ENCODE measurements at regions not wholly inside any gene's neighbourhood (a gene's known extent, or its start where the extent isn't known, plus 50 kb on each side); places are given as distances from the start of the nearest gene placed in this dataset.

DNA sequence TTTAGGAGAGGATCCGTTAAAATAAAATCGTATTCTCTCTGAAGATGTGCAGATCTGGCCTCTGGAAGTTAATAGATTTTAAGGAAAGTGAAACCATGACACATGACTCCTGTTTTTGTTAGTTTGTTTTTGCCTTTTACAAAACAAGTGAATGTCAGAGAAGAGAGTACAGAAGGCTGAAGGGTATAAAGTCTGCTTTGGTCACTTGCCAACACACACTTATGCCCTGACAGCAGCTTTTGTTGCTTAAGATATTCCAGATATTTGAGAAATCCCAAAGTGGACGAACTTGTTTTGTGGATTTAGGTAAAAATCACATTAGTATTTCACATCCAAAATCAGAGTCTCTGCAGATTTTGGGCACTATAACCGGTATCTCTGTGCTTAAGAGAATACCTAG, 192.4 kb upstream of the RASGEF1B start:
- Histone ChIP-seq H3K9ac (ENCODE audit: low read depth in 1 of 2, low read length in 2 of 2) (no peak overlapping the region), H3K27ac (ENCODE audit: low read depth, low read length) (no peak overlapping the region), H3K4me3 (ENCODE audit: low read depth in 1 of 2, low read length in 2 of 2) (no peak overlapping the region), H3K27me3 (ENCODE audit: control insufficient read depth in 1 of 2, insufficient read depth in 2 of 2, low read length in 2 of 2) (no peaks in the 10 kb centered on the region), H3K36me3 (ENCODE audit: control insufficient read depth in 1 of 2, insufficient read depth in 2 of 2, low read length in 2 of 2) (no peaks in the 10 kb centered on the region), H3K4me1 (ENCODE audit: control insufficient read depth in 1 of 2, insufficient read depth in 2 of 2, low read length in 2 of 2) (peaks cover 0 to 8% of the 10 kb centered on the region in 2 donors), H3K9me3 (ENCODE audit: control insufficient read depth in 1 of 2, low read length in 2 of 2) (no peaks in the 10 kb centered on the region)

- Histone ChIP-seq H3K4me1 (ENCODE audit: control insufficient read depth in 1 of 2, insufficient read depth in 2 of 2, low read length in 2 of 2) (peaks cover 0 to 8% of the 10 kb centered on the region in 2 donors), H3K27ac (ENCODE audit: low read depth, low read length) (no peak overlapping the region), H3K4me3 (ENCODE audit: low read depth in 1 of 2, low read length in 2 of 2) (no peak overlapping the region), H3K9me3 (ENCODE audit: control insufficient read depth in 1 of 2, low read length in 2 of 2) (no peaks in the 10 kb centered on the region), H3K27me3 (ENCODE audit: control insufficient read depth in 1 of 2, insufficient read depth in 2 of 2, low read length in 2 of 2) (no peaks in the 10 kb centered on the region), H3K36me3 (ENCODE audit: control insufficient read depth in 1 of 2, insufficient read depth in 2 of 2, low read length in 2 of 2) (no peaks in the 10 kb centered on the region), H3K9ac (ENCODE audit: low read depth in 1 of 2, low read length in 2 of 2) (no peak overlapping the region)
These were observed 191.7 kb upstream of the RASGEF1B start for GRCh38 chr4:81663368-81663767.

DNA sequence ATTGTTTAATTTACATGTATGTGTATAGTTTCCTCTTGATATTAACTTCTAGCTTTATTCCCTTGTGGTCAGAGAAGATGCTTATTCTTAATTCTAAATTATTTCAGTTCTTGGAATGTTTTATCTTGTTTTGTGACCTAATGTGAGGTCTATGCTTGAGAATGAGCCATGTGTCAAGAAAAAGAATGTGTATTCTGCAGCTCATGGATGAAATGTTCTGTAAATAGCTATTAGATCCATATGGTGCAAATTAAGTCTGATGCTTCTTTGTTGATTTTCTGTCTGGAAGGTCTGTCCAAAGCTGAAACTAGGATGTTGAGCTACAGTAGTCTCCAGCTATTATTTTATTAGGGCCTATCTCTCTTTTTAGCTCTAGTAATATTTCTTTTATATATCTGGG, 187.3 kb upstream of the RASGEF1B start:
- Histone ChIP-seq H3K4me1 (ENCODE audit: control insufficient read depth in 1 of 2, insufficient read depth in 2 of 2, low read length in 2 of 2) (peaks cover 0 to 3% of the 10 kb centered on the region in 2 donors), H3K9ac (ENCODE audit: low read depth in 1 of 2, low read length in 2 of 2) (no peak overlapping the region), H3K27me3 (ENCODE audit: control insufficient read depth in 1 of 2, insufficient read depth in 2 of 2, low read length in 2 of 2) (no peaks in the 10 kb centered on the region), H3K27ac (ENCODE audit: low read depth, low read length) (no peak overlapping the region), H3K9me3 (ENCODE audit: control insufficient read depth in 1 of 2, low read length in 2 of 2) (no peaks in the 10 kb centered on the region), H3K36me3 (ENCODE audit: control insufficient read depth in 1 of 2, insufficient read depth in 2 of 2, low read length in 2 of 2) (no peaks in the 10 kb centered on the region), H3K4me3 (ENCODE audit: low read depth in 1 of 2, low read length in 2 of 2) (no peak overlapping the region)

- Histone ChIP-seq H3K27ac (ENCODE audit: low read depth, low read length) (no peak overlapping the region), H3K4me3 (ENCODE audit: low read depth in 1 of 2, low read length in 2 of 2) (no peak overlapping the region), H3K27me3 (ENCODE audit: control insufficient read depth in 1 of 2, insufficient read depth in 2 of 2, low read length in 2 of 2) (no peaks in the 10 kb centered on the region), H3K9ac (ENCODE audit: low read depth in 1 of 2, low read length in 2 of 2) (no peak overlapping the region), H3K9me3 (ENCODE audit: control insufficient read depth in 1 of 2, low read length in 2 of 2) (no peaks in the 10 kb centered on the region), H3K36me3 (ENCODE audit: control insufficient read depth in 1 of 2, insufficient read depth in 2 of 2, low read length in 2 of 2) (no peaks in the 10 kb centered on the region), H3K4me1 (ENCODE audit: control insufficient read depth in 1 of 2, insufficient read depth in 2 of 2, low read length in 2 of 2) (peaks cover 0 to 14% of the 10 kb centered on the region in 2 donors)
These were observed 180.4 kb upstream of the RASGEF1B start for GRCh38 chr4:81652069-81652478.

GRCh38 chr4:81651243-81651899, 179.7 kb upstream of the RASGEF1B start:
- peaks cover 0 to 15% of the 10 kb centered on the region in 2 donors for H3K4me1 ChIP-seq (ENCODE audit: control insufficient read depth in 1 of 2, insufficient read depth in 2 of 2, low read length in 2 of 2)
- no peak overlapping the region for H3K9ac ChIP-seq (ENCODE audit: low read depth in 1 of 2, low read length in 2 of 2)
- no peak overlapping the region for H3K27ac ChIP-seq (ENCODE audit: low read depth, low read length)
- H3K4me3 ChIP-seq (ENCODE audit: low read depth in 1 of 2, low read length in 2 of 2), result no peak overlapping the region
- H3K36me3 ChIP-seq (ENCODE audit: control insufficient read depth in 1 of 2, insufficient read depth in 2 of 2, low read length in 2 of 2), result no peaks in the 10 kb centered on the region
- H3K9me3 ChIP-seq (ENCODE audit: control insufficient read depth in 1 of 2, low read length in 2 of 2), result no peaks in the 10 kb centered on the region
- no peaks in the 10 kb centered on the region for H3K27me3 ChIP-seq (ENCODE audit: control insufficient read depth in 1 of 2, insufficient read depth in 2 of 2, low read length in 2 of 2)

GRCh38 chr4:81650606-81651242, 179.0 kb upstream of the RASGEF1B start:
- Histone ChIP-seq H3K36me3 (ENCODE audit: control insufficient read depth in 1 of 2, insufficient read depth in 2 of 2, low read length in 2 of 2) (no peaks in the 10 kb centered on the region), H3K4me3 (ENCODE audit: low read depth in 1 of 2, low read length in 2 of 2) (no peak overlapping the region), H3K9ac (ENCODE audit: low read depth in 1 of 2, low read length in 2 of 2) (no peak overlapping the region), H3K27me3 (ENCODE audit: control insufficient read depth in 1 of 2, insufficient read depth in 2 of 2, low read length in 2 of 2) (no peaks in the 10 kb centered on the region), H3K27ac (ENCODE audit: low read depth, low read length) (no peak overlapping the region), H3K4me1 (ENCODE audit: control insufficient read depth in 1 of 2, insufficient read depth in 2 of 2, low read length in 2 of 2) (peaks cover 0 to 17% of the 10 kb centered on the region in 2 donors), H3K9me3 (ENCODE audit: control insufficient read depth in 1 of 2, low read length in 2 of 2) (no peaks in the 10 kb centered on the region)

GRCh38 chr4:81648576-81649275, 177.0 kb upstream of the RASGEF1B start:
- no peak overlapping the region for H3K9ac ChIP-seq (ENCODE audit: low read depth in 1 of 2, low read length in 2 of 2)
- H3K27me3 ChIP-seq (ENCODE audit: control insufficient read depth in 1 of 2, insufficient read depth in 2 of 2, low read length in 2 of 2), result no peaks in the 10 kb centered on the region
- H3K9me3 ChIP-seq (ENCODE audit: control insufficient read depth in 1 of 2, low read length in 2 of 2), result no peaks in the 10 kb centered on the region
- H3K27ac ChIP-seq (ENCODE audit: low read depth, low read length), result no peak overlapping the region
- no peaks in the 10 kb centered on the region for H3K36me3 ChIP-seq (ENCODE audit: control insufficient read depth in 1 of 2, insufficient read depth in 2 of 2, low read length in 2 of 2)
- H3K4me3 ChIP-seq (ENCODE audit: low read depth in 1 of 2, low read length in 2 of 2), result no peak overlapping the region
- H3K4me1 ChIP-seq (ENCODE audit: control insufficient read depth in 1 of 2, insufficient read depth in 2 of 2, low read length in 2 of 2), result peaks cover 0 to 17% of the 10 kb centered on the region in 2 donors

GRCh38 chr4:81647388-81647787, 175.7 kb upstream of the RASGEF1B start:
- Histone ChIP-seq H3K4me1 (ENCODE audit: control insufficient read depth in 1 of 2, insufficient read depth in 2 of 2, low read length in 2 of 2) (peaks cover 0 to 14% of the 10 kb centered on the region in 2 donors), H3K27ac (ENCODE audit: low read depth, low read length) (no peak overlapping the region), H3K9ac (ENCODE audit: low read depth in 1 of 2, low read length in 2 of 2) (no peak overlapping the region), H3K9me3 (ENCODE audit: control insufficient read depth in 1 of 2, low read length in 2 of 2) (no peaks in the 10 kb centered on the region), H3K27me3 (ENCODE audit: control insufficient read depth in 1 of 2, insufficient read depth in 2 of 2, low read length in 2 of 2) (no peaks in the 10 kb centered on the region), H3K4me3 (ENCODE audit: low read depth in 1 of 2, low read length in 2 of 2) (no peak overlapping the region), H3K36me3 (ENCODE audit: control insufficient read depth in 1 of 2, insufficient read depth in 2 of 2, low read length in 2 of 2) (no peaks in the 10 kb centered on the region)

GRCh38 chr4:81642543-81642942, 170.8 kb upstream of the RASGEF1B start:
- Histone ChIP-seq H3K27ac (ENCODE audit: low read depth, low read length) (no peak overlapping the region), H3K9me3 (ENCODE audit: control insufficient read depth in 1 of 2, low read length in 2 of 2) (no peaks in the 10 kb centered on the region), H3K27me3 (ENCODE audit: control insufficient read depth in 1 of 2, insufficient read depth in 2 of 2, low read length in 2 of 2) (no peaks in the 10 kb centered on the region), H3K36me3 (ENCODE audit: control insufficient read depth in 1 of 2, insufficient read depth in 2 of 2, low read length in 2 of 2) (no peaks in the 10 kb centered on the region), H3K4me1 (ENCODE audit: control insufficient read depth in 1 of 2, insufficient read depth in 2 of 2, low read length in 2 of 2) (peaks cover 0 to 3% of the 10 kb centered on the region in 2 donors), H3K4me3 (ENCODE audit: low read depth in 1 of 2, low read length in 2 of 2) (no peak overlapping the region), H3K9ac (ENCODE audit: low read depth in 1 of 2, low read length in 2 of 2) (no peak overlapping the region)

DNA sequence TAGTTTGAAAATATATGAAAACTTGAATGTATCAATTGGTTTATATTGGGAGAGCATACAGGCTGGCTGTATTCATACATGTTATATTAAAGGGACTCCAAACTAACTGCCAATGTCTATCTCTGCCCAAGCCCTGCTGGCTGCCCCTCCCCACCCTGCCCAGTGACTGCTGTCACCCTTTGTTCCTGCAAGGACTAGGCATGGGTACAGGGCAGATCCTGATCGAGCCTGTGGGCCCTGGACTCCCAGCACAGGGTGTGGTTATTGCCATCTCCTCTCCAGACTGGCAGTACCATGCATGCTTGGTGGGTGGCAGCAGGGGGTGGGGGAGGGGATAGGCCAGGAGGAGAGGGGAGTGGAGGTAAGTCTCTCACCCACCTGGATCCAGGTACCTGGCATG, 167.5 kb upstream of the RASGEF1B start:
- H3K9me3 ChIP-seq (ENCODE audit: control insufficient read depth in 1 of 2, low read length in 2 of 2), result no peaks in the 10 kb centered on the region
- H3K9ac ChIP-seq (ENCODE audit: low read depth in 1 of 2, low read length in 2 of 2), result no peak overlapping the region
- H3K4me1 ChIP-seq (ENCODE audit: control insufficient read depth in 1 of 2, insufficient read depth in 2 of 2, low read length in 2 of 2), result peaks cover 0 to 9% of the 10 kb centered on the region in 2 donors
- no peak overlapping the region for H3K27ac ChIP-seq (ENCODE audit: low read depth, low read length)
- H3K36me3 ChIP-seq (ENCODE audit: control insufficient read depth in 1 of 2, insufficient read depth in 2 of 2, low read length in 2 of 2), result no peaks in the 10 kb centered on the region
- no peaks in the 10 kb centered on the region for H3K27me3 ChIP-seq (ENCODE audit: control insufficient read depth in 1 of 2, insufficient read depth in 2 of 2, low read length in 2 of 2)
- H3K4me3 ChIP-seq (ENCODE audit: low read depth in 1 of 2, low read length in 2 of 2), result no peak overlapping the region

Data from duodenal mucosa (tissue), 2 donors.